ENCODE measurements at regions not wholly inside any gene's neighbourhood (a gene's known extent, or its start where the extent isn't known, plus 50 kb on each side); places are given as distances from the start of the nearest gene placed in this dataset.

- H3K79me2 ChIP-seq (ENCODE audit: low read length) = no peaks in the 10 kb centered on the region
- no peak overlapping the region for H2AFZ ChIP-seq (ENCODE audit: low read length)
- no peaks in the 10 kb centered on the region for H3K9me3 ChIP-seq (replicated peaks; ENCODE audit: insufficient read depth, low read length)
- H3K27ac ChIP-seq (ENCODE audit: low read length) = no peak overlapping the region
- no peaks in the 10 kb centered on the region for H3F3A ChIP-seq (ENCODE audit: insufficient read depth, low read length)
- H3K36me3 ChIP-seq (replicated peaks; ENCODE audit: insufficient read depth, low read length) = no peaks in the 10 kb centered on the region
- H3K4me2 ChIP-seq (ENCODE audit: low read depth, low read length) = no peak overlapping the region
- H3K4me3 ChIP-seq (ENCODE audit: low read length) = no peak overlapping the region
- no peaks in the 10 kb centered on the region for H3K4me1 ChIP-seq (ENCODE audit: low read length)
- TF ChIP-seq EZH2phosphoT487 (IDR thresholded peaks at IDR 0.05; ENCODE audit: low read length) (no peak), CTCF (IDR thresholded peaks at IDR 0.05; ENCODE audit: low read length) (no peak), EZH2 (optimal IDR thresholded peaks at IDR 0.05; ENCODE audit: low read depth, low read length) (no peak)
- H3K9me2 ChIP-seq (replicated peaks; ENCODE audit: insufficient read depth, low read length) = no peaks in the 10 kb centered on the region
- no peak for DNase-seq
- H3K27me3 ChIP-seq (replicated peaks; ENCODE audit: insufficient read depth, low read length) = peaks cover 28% of the 10 kb centered on the region
- H3K9ac ChIP-seq (ENCODE audit: low read length) = no peak overlapping the region
- no peaks in the 10 kb centered on the region for H4K20me1 ChIP-seq (ENCODE audit: insufficient read depth, low read length)
These were observed 76.1 kb upstream of the MED9 start for GRCh38 chr17:17400566-17401184.

- no peak overlapping the region for H2AFZ ChIP-seq (ENCODE audit: low read length)
These were observed 75.5 kb upstream of the MED9 start for GRCh38 chr17:17401271-17401781.

GRCh38 chr17:17402558-17402957 lies 74.2 kb upstream of the MED9 start:
- Histone ChIP-seq H3K27me3 (replicated peaks; ENCODE audit: insufficient read depth, low read length) (peaks cover 28% of the 10 kb centered on the region), H3K36me3 (replicated peaks; ENCODE audit: insufficient read depth, low read length) (no peaks in the 10 kb centered on the region), H3K79me2 (ENCODE audit: low read length) (no peaks in the 10 kb centered on the region), H3K9me3 (replicated peaks; ENCODE audit: insufficient read depth, low read length) (no peaks in the 10 kb centered on the region), H3K4me2 (ENCODE audit: low read depth, low read length) (no peak overlapping the region), H3K4me3 (ENCODE audit: low read length) (no peak overlapping the region), H3K27ac (ENCODE audit: low read length) (no peak overlapping the region), H3K9me2 (replicated peaks; ENCODE audit: insufficient read depth, low read length) (no peaks in the 10 kb centered on the region), H3F3A (ENCODE audit: insufficient read depth, low read length) (no peaks in the 10 kb centered on the region), H3K9ac (ENCODE audit: low read length) (no peak overlapping the region), H3K4me1 (ENCODE audit: low read length) (no peaks in the 10 kb centered on the region), H2AFZ (ENCODE audit: low read length) (no peak overlapping the region), H4K20me1 (ENCODE audit: insufficient read depth, low read length) (no peaks in the 10 kb centered on the region)
- TF ChIP-seq EZH2 (optimal IDR thresholded peaks at IDR 0.05; ENCODE audit: low read depth, low read length) = no peak
- no peak for TF ChIP-seq CTCF (IDR thresholded peaks at IDR 0.05; ENCODE audit: low read length)
- TF ChIP-seq EZH2phosphoT487 (IDR thresholded peaks at IDR 0.05; ENCODE audit: low read length) = no peak
- DNase-seq = no peak

More at GRCh38 chr17:17401271-17401781, 75.5 kb upstream of the MED9 start:
- H3F3A ChIP-seq (ENCODE audit: insufficient read depth, low read length) = no peaks in the 10 kb centered on the region
- no peak overlapping the region for H3K4me2 ChIP-seq (ENCODE audit: low read depth, low read length)
- H3K4me3 ChIP-seq (ENCODE audit: low read length) = no peak overlapping the region
- TF ChIP-seq CTCF (IDR thresholded peaks at IDR 0.05; ENCODE audit: low read length) = peak; percentile 17; the same call in 1 of the 2 replicates
- no peak for TF ChIP-seq EZH2 (optimal IDR thresholded peaks at IDR 0.05; ENCODE audit: low read depth, low read length)
- no peak for TF ChIP-seq EZH2phosphoT487 (IDR thresholded peaks at IDR 0.05; ENCODE audit: low read length)
- H3K4me1 ChIP-seq (ENCODE audit: low read length) = no peaks in the 10 kb centered on the region
- H3K9ac ChIP-seq (ENCODE audit: low read length) = no peak overlapping the region
- no peaks in the 10 kb centered on the region for H3K36me3 ChIP-seq (replicated peaks; ENCODE audit: insufficient read depth, low read length)
- H3K79me2 ChIP-seq (ENCODE audit: low read length) = no peaks in the 10 kb centered on the region
- H3K9me2 ChIP-seq (replicated peaks; ENCODE audit: insufficient read depth, low read length) = no peaks in the 10 kb centered on the region
- H4K20me1 ChIP-seq (ENCODE audit: insufficient read depth, low read length) = no peaks in the 10 kb centered on the region
- no peak overlapping the region for H3K27ac ChIP-seq (ENCODE audit: low read length)
- no peaks in the 10 kb centered on the region for H3K9me3 ChIP-seq (replicated peaks; ENCODE audit: insufficient read depth, low read length)
- DNase-seq = no peak
- H3K27me3 ChIP-seq (replicated peaks; ENCODE audit: insufficient read depth, low read length) = peaks cover 28% of the 10 kb centered on the region

Measured in MM.1S (cell line).